ENCODE measurements at regions not wholly inside any gene's neighbourhood (a gene's known extent, or its start where the extent isn't known, plus 50 kb on each side); places are given as distances from the start of the nearest gene placed in this dataset.

DNA sequence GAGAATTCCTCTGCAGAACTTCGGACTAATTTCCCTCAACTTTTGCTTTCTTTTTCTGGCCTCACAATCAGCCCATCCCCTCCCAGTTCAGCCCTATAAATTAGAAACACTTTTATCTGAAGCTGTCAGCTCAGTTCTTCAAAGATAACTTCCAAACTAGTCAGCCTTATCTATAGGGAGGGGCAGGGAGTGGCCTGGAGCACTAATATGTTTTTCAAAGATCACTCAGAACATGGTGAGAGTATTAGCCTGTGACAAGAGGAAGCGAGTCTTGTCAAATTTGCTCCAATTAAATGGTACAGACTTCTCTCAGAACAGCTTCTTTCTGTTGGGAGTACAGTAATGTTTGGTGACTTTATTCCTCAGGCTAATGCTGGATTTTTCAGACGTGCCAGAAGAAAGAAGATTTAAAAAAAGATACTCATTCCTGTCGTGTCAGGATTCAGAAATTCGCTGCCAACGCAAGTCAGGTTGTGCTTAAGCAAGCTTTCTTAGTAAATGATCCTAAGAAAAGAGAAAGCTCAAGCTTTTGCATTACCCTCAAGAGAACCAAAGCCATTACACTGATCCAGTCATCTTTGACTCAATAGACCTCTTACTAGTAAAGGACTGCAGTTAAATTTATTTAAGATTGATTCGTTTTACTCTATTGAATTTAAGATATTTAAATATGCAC, 1033.6 kb downstream of the SLITRK5 start:
- Histone ChIP-seq H3K27ac (ENCODE audit: low read depth in 1 of 2, low read length in 2 of 2) (no peak overlapping the region), H3K9me3 (ENCODE audit: control insufficient read depth in 4 of 4, low read length in 3 of 4) (no peaks in the 10 kb centered on the region), H3K4me1 (ENCODE audit: control insufficient read depth in 4 of 4, insufficient read depth in 4 of 4, low read length in 3 of 4) (no peaks in the 10 kb centered on the region), H3K4me3 (ENCODE audit: low read depth in 1 of 3, low read length in 3 of 3) (no peak overlapping the region), H3K9ac (ENCODE audit: low read depth in 1 of 2, low read length in 2 of 2) (no peak overlapping the region), H3K27me3 (ENCODE audit: control insufficient read depth in 4 of 4, insufficient read depth in 4 of 4, low read length in 3 of 4) (no peaks in the 10 kb centered on the region), H3K36me3 (ENCODE audit: control insufficient read depth in 4 of 4, insufficient read depth in 3 of 4, low read depth in 1 of 4, low read length in 3 of 4) (no peaks in the 10 kb centered on the region)
- TF ChIP-seq YY1 (IDR thresholded peaks at IDR 0.05) = no peak
- 33% methylated on average over 7 of the region's 7 CpGs for WGBS
- DNase-seq (ENCODE audit: low spot score) = no peak

DNA sequence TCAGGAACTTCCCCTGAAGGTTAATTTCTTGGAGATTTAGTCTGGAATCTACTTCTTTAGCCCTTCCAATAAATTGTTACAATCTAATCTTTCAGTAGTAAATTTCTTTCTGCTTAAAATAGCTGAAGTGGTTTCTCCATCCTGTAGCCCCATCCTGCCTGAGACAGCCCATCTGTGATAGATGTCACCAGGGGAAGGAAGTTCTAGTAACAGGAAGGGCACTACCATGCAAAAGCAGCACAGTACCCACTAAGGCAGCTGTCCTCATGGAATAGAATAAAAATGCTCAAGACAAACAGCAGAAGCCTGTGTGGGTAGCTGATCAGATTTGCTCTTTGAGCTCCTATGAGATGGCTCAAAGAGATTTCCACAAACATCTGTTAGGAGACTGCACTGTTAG, 1036.5 kb downstream of the SLITRK5 start:
- Histone ChIP-seq H3K27me3 (ENCODE audit: control insufficient read depth in 4 of 4, insufficient read depth in 4 of 4, low read length in 3 of 4) (no peaks in the 10 kb centered on the region), H3K4me3 (ENCODE audit: low read depth in 1 of 3, low read length in 3 of 3) (no peak overlapping the region), H3K4me1 (ENCODE audit: control insufficient read depth in 4 of 4, insufficient read depth in 4 of 4, low read length in 3 of 4) (no peaks in the 10 kb centered on the region), H3K36me3 (ENCODE audit: control insufficient read depth in 4 of 4, insufficient read depth in 3 of 4, low read depth in 1 of 4, low read length in 3 of 4) (no peaks in the 10 kb centered on the region), H3K27ac (ENCODE audit: low read depth in 1 of 2, low read length in 2 of 2) (no peak overlapping the region), H3K9me3 (ENCODE audit: control insufficient read depth in 4 of 4, low read length in 3 of 4) (no peaks in the 10 kb centered on the region), H3K9ac (ENCODE audit: low read depth in 1 of 2, low read length in 2 of 2) (no peak overlapping the region)
- TF ChIP-seq SP1 (IDR thresholded peaks at IDR 0.05) (no peak), HNF4G (IDR thresholded peaks at IDR 0.05) (no peak), GABPA (IDR thresholded peaks at IDR 0.05 in 1 of 2, conservative IDR thresholded peaks at IDR 0.05 in 1 of 2) (no peak), HNF4A (conservative IDR thresholded peaks at IDR 0.05) (no peak), RAD21 (IDR thresholded peaks at IDR 0.05) (no peak), ZBTB33 (IDR thresholded peaks at IDR 0.05) (no peak), EGR1 (IDR thresholded peaks at IDR 0.05; ENCODE audit: low read depth in 2 of 2) (no peak)
- DNase-seq (ENCODE audit: low spot score) = no peak

DNA sequence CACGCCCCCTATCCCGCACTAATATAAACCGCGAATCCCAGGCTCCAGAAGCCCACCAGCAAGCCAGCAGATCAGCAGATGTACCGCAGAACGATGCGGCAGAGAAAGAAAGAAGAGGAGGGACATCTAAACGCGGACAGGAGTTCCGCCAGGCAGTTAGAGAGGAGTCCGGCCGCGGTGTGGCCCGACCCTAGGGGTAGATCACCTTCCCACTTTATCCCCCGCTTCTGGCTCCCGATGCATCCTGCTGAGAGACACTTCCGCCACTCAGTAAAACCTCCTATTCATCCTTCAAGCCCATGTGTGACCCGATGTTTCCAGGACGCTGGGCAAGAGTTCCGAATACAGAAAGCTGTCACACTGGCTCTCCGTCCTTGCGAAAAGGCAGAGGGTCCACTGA, 1046.8 kb downstream of the SLITRK5 start:
- TF ChIP-seq, protein P1, sequence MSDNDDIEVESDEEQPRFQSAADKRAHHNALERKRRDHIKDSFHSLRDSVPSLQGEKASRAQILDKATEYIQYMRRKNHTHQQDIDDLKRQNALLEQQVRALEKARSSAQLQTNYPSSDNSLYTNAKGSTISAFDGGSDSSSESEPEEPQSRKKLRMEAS (IDR thresholded peaks at IDR 0.05) = no peak
- TF ChIP-seq RXRA (IDR thresholded peaks at IDR 0.05) (no peak), YY1 (IDR thresholded peaks at IDR 0.05) (no peak), NR2F2 (IDR thresholded peaks at IDR 0.05) (no peak), SP1 (IDR thresholded peaks at IDR 0.05) (no peak), ATF3 (IDR thresholded peaks at IDR 0.05) (no peak), GABPA (IDR thresholded peaks at IDR 0.05 in 1 of 2, conservative IDR thresholded peaks at IDR 0.05 in 1 of 2) (no peak), FOXA1 (IDR thresholded peaks at IDR 0.05) (no peak), REST (IDR thresholded peaks at IDR 0.05) (no peak), FOXA2 (IDR thresholded peaks at IDR 0.05) (no peak), JUND (IDR thresholded peaks at IDR 0.05) (no peak), HNF4G (IDR thresholded peaks at IDR 0.05) (no peak), ZBTB33 (IDR thresholded peaks at IDR 0.05) (no peak), HNF4A (conservative IDR thresholded peaks at IDR 0.05) (no peak)
- TF ChIP-seq, protein P2, sequence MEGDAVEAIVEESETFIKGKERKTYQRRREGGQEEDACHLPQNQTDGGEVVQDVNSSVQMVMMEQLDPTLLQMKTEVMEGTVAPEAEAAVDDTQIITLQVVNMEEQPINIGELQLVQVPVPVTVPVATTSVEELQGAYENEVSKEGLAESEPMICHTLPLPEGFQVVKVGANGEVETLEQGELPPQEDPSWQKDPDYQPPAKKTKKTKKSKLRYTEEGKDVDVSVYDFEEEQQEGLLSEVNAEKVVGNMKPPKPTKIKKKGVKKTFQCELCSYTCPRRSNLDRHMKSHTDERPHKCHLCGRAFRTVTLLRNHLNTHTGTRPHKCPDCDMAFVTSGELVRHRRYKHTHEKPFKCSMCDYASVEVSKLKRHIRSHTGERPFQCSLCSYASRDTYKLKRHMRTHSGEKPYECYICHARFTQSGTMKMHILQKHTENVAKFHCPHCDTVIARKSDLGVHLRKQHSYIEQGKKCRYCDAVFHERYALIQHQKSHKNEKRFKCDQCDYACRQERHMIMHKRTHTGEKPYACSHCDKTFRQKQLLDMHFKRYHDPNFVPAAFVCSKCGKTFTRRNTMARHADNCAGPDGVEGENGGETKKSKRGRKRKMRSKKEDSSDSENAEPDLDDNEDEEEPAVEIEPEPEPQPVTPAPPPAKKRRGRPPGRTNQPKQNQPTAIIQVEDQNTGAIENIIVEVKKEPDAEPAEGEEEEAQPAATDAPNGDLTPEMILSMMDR (IDR thresholded peaks at IDR 0.05; ENCODE audit: low read depth, low read length, missing input control) = no peak
- no peak overlapping the region for H3K27ac ChIP-seq (ENCODE audit: low read depth in 1 of 2, low read length in 2 of 2)
- WGBS = 83% methylated on average over 22 of the region's 22 CpGs
- H3K9me3 ChIP-seq (ENCODE audit: control insufficient read depth in 4 of 4, low read length in 3 of 4) = no peaks in the 10 kb centered on the region
- no peak overlapping the region for H3K9ac ChIP-seq (ENCODE audit: low read depth in 1 of 2, low read length in 2 of 2)
- no peak overlapping the region for H3K4me3 ChIP-seq (ENCODE audit: low read depth in 1 of 3, low read length in 3 of 3)
- no peaks in the 10 kb centered on the region for H3K27me3 ChIP-seq (ENCODE audit: control insufficient read depth in 4 of 4, insufficient read depth in 4 of 4, low read length in 3 of 4)
- no peak for DNase-seq (ENCODE audit: low spot score)
- no peaks in the 10 kb centered on the region for H3K4me1 ChIP-seq (ENCODE audit: control insufficient read depth in 4 of 4, insufficient read depth in 4 of 4, low read length in 3 of 4)
- H3K36me3 ChIP-seq (ENCODE audit: control insufficient read depth in 4 of 4, insufficient read depth in 3 of 4, low read depth in 1 of 4, low read length in 3 of 4) = no peaks in the 10 kb centered on the region

Measured in liver (tissue), 8 donors.